Activated CD8-positive, alpha-beta memory T cell treated with anti-CD3 and anti-CD28 coated beads, Interleukin-2, amount 50 U/mL, for 48 hours (primary cell): ENCODE measurements at regions not wholly inside any gene's neighbourhood (a gene's known extent, or its start where the extent isn't known, plus 50 kb on each side); places are given as distances from the start of the nearest gene placed in this dataset.

ENCODE experiments used
- DNase-seq: peaks from one replicate; pipeline ENCODE4 v3.0.0-alpha.2; 2020

- DNase-seq = no peak
These were observed 148.8 kb downstream of the CRYBB2 start for GRCh38 chr22:25368271-25368670.

DNA sequence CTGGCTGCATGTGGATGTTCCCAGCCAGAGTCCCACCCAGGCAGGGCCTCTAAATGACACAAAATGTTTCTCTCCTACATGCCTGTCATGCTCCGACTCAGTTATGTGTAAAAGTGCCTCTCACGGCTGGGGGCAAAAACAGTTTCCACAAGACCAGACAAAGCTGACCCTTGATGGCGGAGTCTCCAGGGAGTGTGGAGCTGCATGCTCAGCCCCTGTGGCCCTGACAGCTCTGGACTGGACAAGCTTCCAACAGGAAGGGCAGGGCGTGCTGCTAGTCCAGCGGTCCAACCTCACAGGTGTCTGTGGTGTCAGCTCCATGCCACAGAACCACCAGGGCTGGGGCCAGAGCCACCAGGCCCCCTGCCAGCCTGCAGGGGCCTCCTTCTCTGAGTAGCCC is 149.6 kb downstream of the CRYBB2 start:
- no peak for DNase-seq

- DNase-seq = no peak
These were observed 150.9 kb downstream of the CRYBB2 start for GRCh38 chr22:25370322-25370721.

- no peak for DNase-seq
These were observed 152.7 kb downstream of the CRYBB2 start for GRCh38 chr22:25372000-25372595.

DNA sequence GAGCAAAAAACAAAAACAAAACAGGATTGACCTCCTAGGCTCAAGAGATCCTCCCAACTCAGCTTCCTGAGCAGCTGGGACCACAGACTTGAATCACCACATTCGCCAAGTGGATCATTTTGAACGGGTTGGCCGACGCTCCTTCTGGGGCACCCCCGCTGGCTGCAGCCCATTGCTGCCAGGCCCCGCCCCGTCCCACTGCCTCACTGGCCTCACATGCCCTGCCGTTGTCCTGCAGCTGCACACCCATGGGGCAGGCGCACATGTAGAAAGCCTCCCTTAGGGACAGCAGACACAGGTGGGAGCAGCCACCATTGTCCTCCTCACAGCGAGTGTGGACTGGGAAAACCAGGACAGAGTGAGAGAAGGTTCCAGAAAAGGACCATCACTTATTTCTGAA is 154.5 kb downstream of the CRYBB2 start:
- DNase-seq = no peak

GRCh38 chr22:25374869-25375268 is 155.4 kb downstream of the CRYBB2 start:
- no peak for DNase-seq

DNA sequence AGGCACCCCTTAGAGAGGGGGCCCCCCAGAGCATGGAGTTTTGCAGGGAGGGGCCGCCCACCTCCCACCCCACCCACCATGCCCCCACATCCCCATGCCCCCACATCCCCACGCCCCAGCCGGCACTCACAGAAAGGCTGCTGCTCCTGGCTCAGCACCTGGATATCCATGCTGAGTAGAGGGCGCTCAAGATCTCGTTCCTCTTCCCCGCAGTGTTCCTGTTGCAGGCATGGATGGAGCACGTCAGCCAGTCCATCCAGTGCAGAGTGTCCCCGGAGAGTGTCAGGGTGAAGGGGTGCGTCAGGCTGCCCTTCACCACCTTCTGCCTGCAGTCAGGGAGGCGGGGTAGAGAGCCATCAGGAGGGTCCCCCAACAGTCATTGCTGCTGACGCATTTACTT is 156.2 kb downstream of the CRYBB2 start:
- no peak for DNase-seq

DNA sequence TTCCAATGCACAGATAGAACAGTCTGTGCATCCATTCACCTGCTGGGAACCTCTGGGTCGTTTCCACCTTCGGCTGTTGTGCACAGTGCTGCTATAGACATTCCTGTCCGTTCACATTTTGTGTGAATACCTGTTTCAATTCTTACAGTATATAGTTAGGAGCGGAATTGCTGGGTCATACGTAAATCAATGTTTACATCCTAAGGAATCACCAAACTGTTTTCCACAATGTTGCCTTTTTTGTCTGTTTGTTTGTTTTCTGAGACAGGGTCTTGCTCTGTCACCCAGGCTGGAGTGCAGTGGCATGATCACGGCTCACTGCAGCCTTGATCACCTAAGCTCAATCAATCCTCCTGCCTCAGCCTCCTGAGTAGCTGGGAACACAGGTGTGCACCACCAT is 158.3 kb downstream of the CRYBB2 start:
- DNase-seq = no peak

- DNase-seq = no peak
These were observed 160.8 kb downstream of the CRYBB2 start for GRCh38 chr22:25380122-25380747.

GRCh38 chr22:25382762-25383161 is 163.3 kb downstream of the CRYBB2 start:
- no peak for DNase-seq

GRCh38 chr22:25383278-25383820 is 163.9 kb downstream of the CRYBB2 start:
- no peak for DNase-seq

DNA sequence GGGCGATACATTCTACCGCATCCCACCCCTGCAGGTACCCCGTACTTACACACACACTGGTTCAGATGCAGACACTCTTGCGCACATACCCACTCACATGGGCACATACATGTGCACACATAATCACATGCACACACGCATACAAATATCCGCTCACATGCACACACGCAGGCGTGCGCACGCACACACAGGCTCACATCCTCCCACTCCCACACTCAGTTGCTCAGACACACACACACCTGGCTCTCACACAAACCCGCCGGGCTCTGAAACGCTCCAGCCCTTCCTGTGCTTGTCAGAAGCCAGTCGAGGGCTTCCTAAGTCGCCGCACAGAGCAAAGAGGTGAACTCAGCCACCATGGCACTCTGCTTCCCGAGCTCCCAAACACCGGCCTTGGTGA is 164.5 kb downstream of the CRYBB2 start:
- DNase-seq = no peak

- DNase-seq = no peak
These were observed 167.1 kb downstream of the CRYBB2 start for GRCh38 chr22:25386538-25386884.

DNA sequence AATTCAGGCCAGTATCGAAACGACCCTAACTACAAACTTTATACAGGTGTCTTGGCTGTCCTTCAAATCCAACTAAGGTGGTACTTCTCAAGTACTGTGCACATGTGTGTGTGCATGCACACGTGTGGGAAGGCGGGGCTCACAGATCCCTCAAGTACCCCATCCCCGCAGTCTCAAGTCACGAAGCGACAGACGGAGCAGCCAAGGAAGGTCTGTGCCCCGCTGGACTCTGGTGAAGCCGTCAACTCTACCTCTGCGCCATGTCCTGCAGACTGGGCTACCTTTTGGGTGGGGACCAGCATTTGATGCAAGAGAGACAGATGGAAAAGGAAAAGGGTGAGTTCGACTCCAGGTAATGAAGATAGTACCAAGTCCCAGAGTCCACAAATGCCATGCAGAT is 169.0 kb downstream of the CRYBB2 start:
- no peak for DNase-seq

DNA sequence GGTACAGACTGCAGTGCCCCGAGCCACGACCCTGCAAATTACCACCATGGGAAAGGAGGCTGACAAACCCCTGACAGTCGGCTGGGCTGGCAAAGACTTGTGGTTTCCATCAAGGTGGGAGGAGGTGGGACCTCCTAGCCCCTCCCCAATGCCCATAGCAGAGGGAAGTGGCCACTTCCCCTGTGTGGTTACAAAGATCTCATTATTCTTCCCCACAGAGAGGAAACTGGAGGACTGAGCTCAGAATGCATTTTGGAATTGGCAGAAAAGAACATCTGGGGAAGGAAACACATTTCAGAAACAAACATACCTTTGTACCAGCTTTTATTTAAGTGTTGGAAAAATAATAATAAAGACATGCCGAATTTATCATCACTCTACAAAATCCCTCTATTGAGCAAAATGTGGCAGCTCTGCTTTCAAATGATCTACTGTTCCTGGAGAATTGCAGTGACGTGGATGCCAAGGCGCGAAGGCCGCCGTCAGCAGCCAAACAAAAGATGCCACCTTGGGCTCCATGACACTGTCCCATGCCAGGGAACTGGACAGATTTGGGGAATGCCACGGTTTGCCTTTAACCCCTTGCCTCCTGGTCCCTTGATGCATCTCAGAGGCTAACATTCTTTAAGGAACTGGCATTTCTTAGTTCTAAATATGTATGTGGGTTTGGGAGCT is 169.6 kb downstream of the CRYBB2 start:
- no peak for DNase-seq

GRCh38 chr22:25389541-25389919 is 170.1 kb downstream of the CRYBB2 start:
- no peak for DNase-seq

GRCh38 chr22:25390297-25391240 is 171.1 kb downstream of the CRYBB2 start:
- DNase-seq = no peak

GRCh38 chr22:25392584-25392983 is 171.9 kb upstream of the GRK3 start:
- no peak for DNase-seq

- DNase-seq = no peak
These were observed 171.2 kb upstream of the GRK3 start for GRCh38 chr22:25393121-25393805.

- no peak for DNase-seq
These were observed 169.0 kb upstream of the GRK3 start for GRCh38 chr22:25395468-25395867.

GRCh38 chr22:25395915-25396314 is 168.6 kb upstream of the GRK3 start:
- DNase-seq = no peak

DNA sequence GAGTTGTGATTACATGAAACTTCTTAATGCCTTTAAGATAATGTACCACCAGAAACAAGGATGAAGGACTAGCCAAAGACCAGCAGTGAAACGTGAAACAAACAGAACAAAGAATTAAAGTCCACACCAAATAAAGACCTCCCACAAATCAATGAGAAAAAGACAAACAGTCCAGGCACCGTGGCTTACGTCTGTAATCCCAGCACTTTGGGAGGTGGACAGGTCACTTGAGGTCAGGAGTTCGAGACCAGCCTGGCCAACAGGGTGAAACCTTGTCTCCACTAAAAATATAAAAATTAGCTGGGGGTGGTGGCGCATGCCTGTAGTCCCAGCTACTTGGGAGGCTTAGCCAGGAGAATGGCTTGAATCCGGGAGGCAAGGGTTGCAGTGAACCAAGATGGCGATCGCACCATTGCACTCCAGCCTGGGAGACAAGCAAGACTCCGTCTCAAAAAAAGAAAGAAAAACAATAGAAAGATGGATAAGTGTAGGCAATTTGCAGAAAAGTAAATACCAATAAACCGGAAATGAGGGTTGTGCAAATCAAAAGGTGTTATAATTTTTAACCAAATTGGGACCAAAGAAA is 167.8 kb upstream of the GRK3 start:
- no peak for DNase-seq
